ENCODE measurements at regions not wholly inside any gene's neighbourhood (a gene's known extent, or its start where the extent isn't known, plus 50 kb on each side); places are given as distances from the start of the nearest gene placed in this dataset.

- H3K9me3 Mint-ChIP-seq, result no peaks in the 10 kb centered on the region; a peak in 1 of 5 replicates
- no peak for DNase-seq
- H3T11ph ChIP-seq (ENCODE audit: low read length), result no peak overlapping the region
These were observed 181.3 kb downstream of the SEC61B start for GRCh38 chr9:99403371-99403770.

More at GRCh38 chr9:99403371-99403770, 181.3 kb downstream of the SEC61B start:
- Histone ChIP-seq H3K27ac (ENCODE audit: insufficient read length, low read depth, low read length) (no peak overlapping the region), H3K56ac (ENCODE audit: insufficient read length, low read depth, low read length) (no peak overlapping the region), H2AK5ac (ENCODE audit: insufficient read length, low read length) (no peak overlapping the region), H3K4me1 (ENCODE audit: insufficient read depth, low read length) (no peaks in the 10 kb centered on the region), H2AFZ (ENCODE audit: low read length) (no peak overlapping the region), H4K8ac (replicated peaks; ENCODE audit: insufficient read length, low read depth, low read length) (no peak overlapping the region), H3K23me2 (ENCODE audit: insufficient read length, low read depth, low read length, poor library complexity, severe bottlenecking) (no peaks in the 10 kb centered on the region), H3K79me2 (ENCODE audit: insufficient read depth, low read length) (no peaks in the 10 kb centered on the region), H3K4me2 (ENCODE audit: insufficient read depth, insufficient read length, low read length) (no peak overlapping the region), H2BK5ac (ENCODE audit: insufficient read length, low read length) (no peak overlapping the region), H3K9me3 (ENCODE audit: control insufficient read depth, low read depth, low read length) (no peaks in the 10 kb centered on the region), H4K5ac (ENCODE audit: insufficient read length, low read depth, low read length) (no peak overlapping the region), H4K20me1 (ENCODE audit: control insufficient read depth, insufficient read depth, insufficient read length) (no peaks in the 10 kb centered on the region), H3K9ac (ENCODE audit: extremely low read depth, insufficient read length, low read length) (no peak overlapping the region), H2BK20ac (ENCODE audit: low read depth, low read length, poor library complexity, severe bottlenecking) (no peak overlapping the region), H3K14ac (ENCODE audit: insufficient read depth, low read length) (no peak overlapping the region), H2BK120ac (ENCODE audit: low read depth, low read length, poor library complexity, severe bottlenecking) (no peak overlapping the region), H3K79me1 (ENCODE audit: insufficient read depth, low read depth, low read length, poor library complexity, severe bottlenecking) (no peaks in the 10 kb centered on the region), H3K27me3 (ENCODE audit: insufficient read depth, low read length) (no peaks in the 10 kb centered on the region), H4K91ac (ENCODE audit: insufficient read length, low read depth, low read length) (no peak overlapping the region), H2BK15ac (ENCODE audit: low read depth, low read length) (no peak overlapping the region), H3K4ac (ENCODE audit: low read depth, low read length) (no peak overlapping the region), H3K18ac (ENCODE audit: insufficient read length, low read depth, low read length) (no peak overlapping the region), H2BK12ac (ENCODE audit: insufficient read length, low read depth, low read length) (no peak overlapping the region), H3K23ac (ENCODE audit: insufficient read length, low read depth, low read length) (no peak overlapping the region)
- Mint-ChIP-seq H3K4me3 (no peak overlapping the region), H3K27ac (no peak overlapping the region), H3K4me1 (peaks cover 0 to 4% of the 10 kb centered on the region in 2 experiments; a peak in 1 of 4 replicates), H3K36me3 (ENCODE audit: insufficient read depth in 1 of 3, low read depth in 3 of 3) (no peaks in the 10 kb centered on the region), H3K27me3 (ENCODE audit: low read depth) (no peaks in the 10 kb centered on the region)
- no CpG with 5 or more reads among the region's 1 CpG for WGBS (ENCODE audit: extremely low coverage, insufficient read length, low lambda C conversion rate)
- TF ChIP-seq, protein P1, sequence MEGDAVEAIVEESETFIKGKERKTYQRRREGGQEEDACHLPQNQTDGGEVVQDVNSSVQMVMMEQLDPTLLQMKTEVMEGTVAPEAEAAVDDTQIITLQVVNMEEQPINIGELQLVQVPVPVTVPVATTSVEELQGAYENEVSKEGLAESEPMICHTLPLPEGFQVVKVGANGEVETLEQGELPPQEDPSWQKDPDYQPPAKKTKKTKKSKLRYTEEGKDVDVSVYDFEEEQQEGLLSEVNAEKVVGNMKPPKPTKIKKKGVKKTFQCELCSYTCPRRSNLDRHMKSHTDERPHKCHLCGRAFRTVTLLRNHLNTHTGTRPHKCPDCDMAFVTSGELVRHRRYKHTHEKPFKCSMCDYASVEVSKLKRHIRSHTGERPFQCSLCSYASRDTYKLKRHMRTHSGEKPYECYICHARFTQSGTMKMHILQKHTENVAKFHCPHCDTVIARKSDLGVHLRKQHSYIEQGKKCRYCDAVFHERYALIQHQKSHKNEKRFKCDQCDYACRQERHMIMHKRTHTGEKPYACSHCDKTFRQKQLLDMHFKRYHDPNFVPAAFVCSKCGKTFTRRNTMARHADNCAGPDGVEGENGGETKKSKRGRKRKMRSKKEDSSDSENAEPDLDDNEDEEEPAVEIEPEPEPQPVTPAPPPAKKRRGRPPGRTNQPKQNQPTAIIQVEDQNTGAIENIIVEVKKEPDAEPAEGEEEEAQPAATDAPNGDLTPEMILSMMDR (conservative IDR thresholded peaks at IDR 0.05), result no peak
